Esophagus muscularis mucosa (tissue), 3 donors: ENCODE measurements at regions not wholly inside any gene's neighbourhood (a gene's known extent, or its start where the extent isn't known, plus 50 kb on each side); places are given as distances from the start of the nearest gene placed in this dataset.

Experiments used
- CTCF ChIP-seq, 3 experiments: fragments of 200-600 bp in 2 of 3; fragments of 450-650 bp in 1 of 3; sonication (generic) in 2 of 3; IDR thresholded peaks; one replicate each; pipeline ENCODE4 v1.5.1; 2017 to 2019; ENCODE audit warnings: antibody characterized with exemption in 3 of 3, mild to moderate bottlenecking in 2 of 3, moderate library complexity in 1 of 3
- POLR2A ChIP-seq: fragments of 450-650 bp; IDR thresholded peaks from one replicate; pipeline ENCODE4 v1.6.1; 2017; ENCODE audit warnings: antibody characterized with exemption, moderate library complexity, mild to moderate bottlenecking, low read depth

DNA sequence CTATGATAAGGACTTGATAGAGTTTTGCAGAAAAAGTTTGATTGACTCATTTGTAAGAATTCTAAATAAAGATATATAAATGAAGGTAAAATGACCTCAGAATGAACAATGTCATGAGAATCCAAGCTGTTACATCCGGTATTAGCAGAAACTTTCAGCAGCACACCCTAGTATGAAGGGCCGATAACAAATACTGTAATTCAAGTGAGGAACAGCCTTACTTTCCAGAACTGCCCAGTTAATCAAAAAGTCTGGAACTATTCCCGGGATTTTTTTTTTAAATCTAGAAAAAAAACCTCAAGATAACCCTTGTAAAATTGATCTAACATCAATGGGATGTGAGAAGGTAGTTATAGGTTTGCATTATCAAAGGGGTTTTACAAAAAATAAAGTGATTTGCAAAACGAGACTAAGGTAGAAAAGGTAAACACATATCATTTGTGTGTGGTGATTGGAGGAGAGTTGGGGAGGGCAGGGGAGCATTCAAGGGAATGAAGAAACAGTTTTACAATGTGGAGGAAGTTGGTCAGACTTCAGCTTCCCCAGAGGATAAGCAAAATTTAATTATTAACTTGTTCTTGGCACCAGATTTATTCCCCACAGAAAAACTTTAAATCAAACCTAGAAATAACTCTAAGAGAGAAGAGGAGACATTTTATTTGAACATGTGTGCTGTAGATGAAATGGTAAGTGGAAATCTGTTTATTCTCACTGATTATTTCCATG, 75.9 kb upstream of the VCAM1 start:
- no peak for TF ChIP-seq CTCF (IDR thresholded peaks at IDR 0.05)
- no peak for TF ChIP-seq POLR2A
